Nephron (organoid): ENCODE measurements at regions not wholly inside any gene's neighbourhood (a gene's known extent, or its start where the extent isn't known, plus 50 kb on each side); places are given as distances from the start of the nearest gene placed in this dataset.

Source experiments
- H3K27ac Mint-ChIP-seq, 3 experiments: 2 replicates each; pipeline ENCODE4 v1.8.0; 2020; ENCODE audit warnings: mixed read lengths in 3 of 3, mild to moderate bottlenecking in 2 of 3, moderate library complexity in 1 of 3
- H3K27me3 Mint-ChIP-seq: 2 replicates; pipeline ENCODE4 v1.8.0; 2021; ENCODE audit warnings: low read depth, mild to moderate bottlenecking, moderate library complexity, mixed read lengths
- H3K36me3 Mint-ChIP-seq: 2 replicates; pipeline ENCODE4 v1.8.0; 2020; ENCODE audit warnings: low read depth, mixed read lengths
- H3K4me1 Mint-ChIP-seq: 2 replicates; pipeline ENCODE4 v1.8.0; 2020; ENCODE audit warnings: mixed read lengths
- H3K4me3 Mint-ChIP-seq, 3 experiments: 2 replicates each; pipeline ENCODE4 v1.8.0; 2020; ENCODE audit warnings: mild to moderate bottlenecking in 3 of 3, mixed read lengths in 3 of 3, moderate library complexity in 2 of 3
- H3K9me3 Mint-ChIP-seq: 2 replicates; pipeline ENCODE4 v1.8.0; 2020; ENCODE audit warnings: mixed read lengths
- TF ChIP-seq, protein P1 (sequence below), 3 experiments: fragments of 200-600 bp; sonication (generic); IDR thresholded peaks; one replicate each; pipeline ENCODE4 v1.5.0; 2021; ENCODE audit warnings: antibody characterized with exemption in 3 of 3; ENCODE audit not compliant: unreplicated experiment in 3 of 3

DNA sequence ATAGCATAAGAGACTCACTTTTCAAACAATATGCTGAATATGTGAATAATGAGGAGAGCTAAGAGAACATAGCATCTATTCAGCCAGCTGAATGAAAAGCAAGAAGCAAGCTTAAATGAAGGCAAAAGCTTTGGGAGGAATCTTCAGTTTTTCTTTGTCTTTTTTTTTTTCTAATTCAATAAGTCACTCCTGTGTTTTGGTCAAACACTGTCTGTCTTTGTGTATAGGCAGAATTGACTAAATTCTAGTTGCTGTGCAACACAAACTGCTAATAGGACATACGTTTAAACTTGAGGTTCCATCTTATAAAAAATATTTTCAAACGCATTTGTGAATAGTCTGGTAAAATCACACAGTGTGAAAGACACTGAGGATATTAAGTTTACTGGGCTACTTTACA is 156.9 kb upstream of the KCNN2 start:
- H3K4me3 Mint-ChIP-seq = no peak overlapping the region
- no peaks in the 10 kb centered on the region for H3K4me1 Mint-ChIP-seq
- H3K27me3 Mint-ChIP-seq = no peaks in the 10 kb centered on the region
- TF ChIP-seq, protein P1, sequence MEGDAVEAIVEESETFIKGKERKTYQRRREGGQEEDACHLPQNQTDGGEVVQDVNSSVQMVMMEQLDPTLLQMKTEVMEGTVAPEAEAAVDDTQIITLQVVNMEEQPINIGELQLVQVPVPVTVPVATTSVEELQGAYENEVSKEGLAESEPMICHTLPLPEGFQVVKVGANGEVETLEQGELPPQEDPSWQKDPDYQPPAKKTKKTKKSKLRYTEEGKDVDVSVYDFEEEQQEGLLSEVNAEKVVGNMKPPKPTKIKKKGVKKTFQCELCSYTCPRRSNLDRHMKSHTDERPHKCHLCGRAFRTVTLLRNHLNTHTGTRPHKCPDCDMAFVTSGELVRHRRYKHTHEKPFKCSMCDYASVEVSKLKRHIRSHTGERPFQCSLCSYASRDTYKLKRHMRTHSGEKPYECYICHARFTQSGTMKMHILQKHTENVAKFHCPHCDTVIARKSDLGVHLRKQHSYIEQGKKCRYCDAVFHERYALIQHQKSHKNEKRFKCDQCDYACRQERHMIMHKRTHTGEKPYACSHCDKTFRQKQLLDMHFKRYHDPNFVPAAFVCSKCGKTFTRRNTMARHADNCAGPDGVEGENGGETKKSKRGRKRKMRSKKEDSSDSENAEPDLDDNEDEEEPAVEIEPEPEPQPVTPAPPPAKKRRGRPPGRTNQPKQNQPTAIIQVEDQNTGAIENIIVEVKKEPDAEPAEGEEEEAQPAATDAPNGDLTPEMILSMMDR (IDR thresholded peaks at IDR 0.05; ENCODE audit: unreplicated experiment in 3 of 3) = no peak
- peaks cover 4% of the 10 kb centered on the region for H3K9me3 Mint-ChIP-seq
- no peak overlapping the region for H3K27ac Mint-ChIP-seq
- no peaks in the 10 kb centered on the region for H3K36me3 Mint-ChIP-seq

DNA sequence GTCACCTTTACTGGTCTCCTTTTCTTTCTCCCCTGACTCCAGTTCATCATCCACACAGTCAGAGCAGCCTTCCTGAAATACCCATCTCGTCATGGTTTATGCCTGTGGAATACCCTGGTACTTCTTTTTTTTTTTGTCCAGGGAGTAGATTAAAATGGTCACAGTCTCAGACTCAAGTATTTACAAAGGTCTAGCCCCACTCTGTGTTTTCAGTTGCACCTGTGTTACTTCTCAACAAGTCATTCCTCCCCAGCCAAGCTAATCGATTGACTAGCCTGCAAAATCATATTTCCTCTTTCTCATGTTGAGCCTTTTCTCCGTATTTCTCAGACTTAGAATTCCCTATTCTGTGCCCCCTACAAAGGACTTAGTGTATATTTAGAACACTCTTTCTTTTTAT is 155.2 kb upstream of the KCNN2 start:
- Mint-ChIP-seq H3K27ac (no peak overlapping the region), H3K9me3 (no peaks in the 10 kb centered on the region), H3K4me3 (no peak overlapping the region), H3K36me3 (no peaks in the 10 kb centered on the region), H3K4me1 (no peaks in the 10 kb centered on the region), H3K27me3 (no peaks in the 10 kb centered on the region)
- TF ChIP-seq, protein P1 (IDR thresholded peaks at IDR 0.05; ENCODE audit: unreplicated experiment in 3 of 3) = no peak

DNA sequence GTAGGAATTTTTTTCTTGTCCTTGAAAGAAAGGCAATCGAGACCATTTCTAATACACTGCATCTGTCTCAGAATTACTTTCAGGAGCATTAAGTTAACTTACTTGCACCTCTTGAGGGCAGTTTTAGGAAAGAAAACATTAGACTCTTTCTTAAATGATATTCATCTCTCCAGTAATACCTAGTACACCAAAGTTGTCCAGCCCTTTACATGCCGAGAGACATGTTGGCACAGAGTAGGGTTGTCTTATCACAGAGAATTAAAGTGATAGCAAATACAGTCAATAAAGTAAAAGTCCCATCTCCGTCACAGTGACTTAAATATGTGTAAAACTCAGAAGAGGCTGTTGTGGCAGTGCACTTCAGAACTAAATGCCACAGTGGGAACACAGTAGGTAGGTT is 154.3 kb upstream of the KCNN2 start:
- Mint-ChIP-seq H3K9me3 (no peaks in the 10 kb centered on the region), H3K36me3 (no peaks in the 10 kb centered on the region), H3K27me3 (no peaks in the 10 kb centered on the region), H3K4me3 (no peak overlapping the region), H3K27ac (no peak overlapping the region), H3K4me1 (no peaks in the 10 kb centered on the region)
- TF ChIP-seq, protein P1 (IDR thresholded peaks at IDR 0.05; ENCODE audit: unreplicated experiment in 3 of 3) = no peak

DNA sequence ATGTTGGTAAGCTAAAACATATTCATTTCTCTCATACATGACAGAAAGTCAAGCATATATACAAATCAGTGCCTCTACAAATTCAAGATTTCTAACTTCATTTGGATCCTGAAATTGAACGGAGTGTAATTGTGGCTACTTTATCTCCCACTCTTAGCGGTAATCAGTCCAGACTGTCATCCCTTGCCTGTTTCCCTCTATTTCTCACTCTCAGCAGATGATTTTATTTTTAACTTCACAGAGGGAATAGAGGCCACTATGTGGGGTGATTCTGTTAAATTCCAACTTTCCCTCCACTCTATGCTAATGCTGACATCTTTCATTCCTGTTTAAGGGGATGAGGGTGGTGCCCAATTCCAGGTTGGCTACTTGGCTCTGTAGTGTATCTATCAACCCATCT is 153.8 kb upstream of the KCNN2 start:
- H3K9me3 Mint-ChIP-seq = no peaks in the 10 kb centered on the region
- TF ChIP-seq, protein P1 (IDR thresholded peaks at IDR 0.05; ENCODE audit: unreplicated experiment in 3 of 3) = no peak
- no peaks in the 10 kb centered on the region for H3K36me3 Mint-ChIP-seq

DNA sequence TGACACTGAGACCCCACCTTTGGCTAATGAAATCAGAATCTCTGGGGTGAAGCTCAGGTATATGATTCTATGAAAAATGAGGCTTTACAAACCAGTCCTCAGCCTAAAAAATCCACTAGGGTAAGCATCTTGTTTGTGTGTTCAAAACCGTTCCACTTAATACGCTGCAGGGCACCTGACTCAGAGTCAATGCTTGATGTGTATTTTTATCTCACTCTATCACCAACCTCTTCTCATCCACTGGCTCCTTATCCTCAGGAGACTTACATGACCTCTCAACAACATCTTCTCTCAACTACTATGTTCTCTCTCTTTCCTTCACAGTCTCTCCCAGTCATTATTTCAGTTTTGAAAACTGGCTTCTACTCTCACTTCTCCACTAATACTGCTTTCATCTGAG is 153.3 kb upstream of the KCNN2 start:
- H3K27me3 Mint-ChIP-seq = no peaks in the 10 kb centered on the region
- no peak overlapping the region for H3K27ac Mint-ChIP-seq
- TF ChIP-seq, protein P1 (IDR thresholded peaks at IDR 0.05; ENCODE audit: unreplicated experiment in 3 of 3) = no peak
- H3K9me3 Mint-ChIP-seq = no peaks in the 10 kb centered on the region
- no peaks in the 10 kb centered on the region for H3K36me3 Mint-ChIP-seq
- H3K4me3 Mint-ChIP-seq = no peak overlapping the region
- H3K4me1 Mint-ChIP-seq = no peaks in the 10 kb centered on the region

More for the DNA sequence above, 153.8 kb upstream of the KCNN2 start:
- no peak overlapping the region for H3K27ac Mint-ChIP-seq
- H3K27me3 Mint-ChIP-seq = no peaks in the 10 kb centered on the region
- H3K4me1 Mint-ChIP-seq = no peaks in the 10 kb centered on the region
- H3K4me3 Mint-ChIP-seq = no peak overlapping the region

DNA sequence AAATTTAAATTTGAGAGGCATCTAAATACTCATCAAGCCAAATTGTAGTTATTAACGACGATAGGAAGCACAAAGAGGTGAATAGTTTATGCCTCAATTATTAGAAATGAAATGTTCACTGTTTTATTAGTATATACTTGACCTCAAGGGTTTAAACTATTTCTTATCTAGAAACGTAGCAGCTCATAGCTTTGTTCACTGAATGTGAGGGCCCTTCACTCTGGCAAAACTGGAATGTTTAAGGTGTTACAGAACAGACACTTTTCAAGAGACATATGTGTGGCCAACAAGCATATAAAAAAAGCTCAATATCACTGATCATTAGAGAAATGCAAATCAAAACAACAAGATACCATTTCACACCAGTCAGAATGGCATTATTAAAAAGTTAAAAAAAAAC is 151.2 kb upstream of the KCNN2 start:
- H3K4me1 Mint-ChIP-seq = no peaks in the 10 kb centered on the region
- H3K27me3 Mint-ChIP-seq = no peaks in the 10 kb centered on the region
- no peak overlapping the region for H3K27ac Mint-ChIP-seq
- H3K9me3 Mint-ChIP-seq = no peaks in the 10 kb centered on the region
- no peaks in the 10 kb centered on the region for H3K36me3 Mint-ChIP-seq
- H3K4me3 Mint-ChIP-seq = no peak overlapping the region
- TF ChIP-seq, protein P1 (IDR thresholded peaks at IDR 0.05; ENCODE audit: unreplicated experiment in 3 of 3) = no peak
